DND-41 (cell line): ENCODE measurements at regions not wholly inside any gene's neighbourhood (a gene's known extent, or its start where the extent isn't known, plus 50 kb on each side); places are given as distances from the start of the nearest gene placed in this dataset.
"Not testable (repeated sequence)": the region's sequence is repeated elsewhere in the genome, so short reads cannot be mapped to it uniquely, and the experiment has no call there.

Experiments used
- ATAC-seq: fragments of 200-7000 bp; cut with Tn5 transposase; 3 replicates; pipeline ENCODE4 v1.9.1; 2021; ENCODE audit warnings: low read depth; ENCODE audit not compliant: insufficient read depth
- DNase-seq: peaks from one replicate; pipeline ENCODE4 v3.0.0-alpha.2; 2020
- H2AFZ ChIP-seq: 2 replicates; pipeline ENCODE4 v1.6.0; 2012; ENCODE audit warnings: low read depth, low read length
- H3K27ac ChIP-seq: 2 replicates; pipeline ENCODE4 v1.5.1; 2012; ENCODE audit warnings: low read length, inconsistent platforms
- H3K27me3 ChIP-seq: fragments of 200-600 bp; sonication (generic); 2 replicates; pipeline ENCODE4 v1.6.0; 2012; ENCODE audit warnings: low read length, mild to moderate bottlenecking, inconsistent platforms; ENCODE audit not compliant: insufficient read depth, poor library complexity
- H3K36me3 ChIP-seq: 2 replicates; pipeline ENCODE4 v1.5.1; 2012; ENCODE audit warnings: low read length, inconsistent platforms; ENCODE audit not compliant: insufficient read depth
- H3K4me1 ChIP-seq: 2 replicates; pipeline ENCODE4 v1.5.1; 2012; ENCODE audit warnings: mild to moderate bottlenecking, low read length; ENCODE audit not compliant: insufficient read depth
- H3K4me2 ChIP-seq: 2 replicates; pipeline ENCODE4 v1.6.0; 2012; ENCODE audit warnings: mild to moderate bottlenecking, moderate library complexity, low read length, inconsistent platforms; ENCODE audit not compliant: insufficient read depth
- H3K4me3 ChIP-seq, 2 experiments: fragments of 200-600 bp in 1 of 2; shearing (Covaris generic) in 1 of 2; 2 replicates each; pipeline ENCODE4 v1.5.1; 2012 to 2016; ENCODE audit warnings: inconsistent platforms in 2 of 2, low read length in 2 of 2, mild to moderate bottlenecking in 2 of 2, low read depth in 1 of 2, moderate library complexity in 1 of 2
- H3K79me2 ChIP-seq: 2 replicates; pipeline ENCODE4 v1.6.0; 2012; ENCODE audit warnings: low read length, inconsistent platforms; ENCODE audit not compliant: insufficient read depth
- H3K9ac ChIP-seq: 2 replicates; pipeline ENCODE4 v1.6.0; 2012; ENCODE audit warnings: low read depth, mild to moderate bottlenecking, inconsistent platforms, low read length, moderate library complexity
- H3K9me3 ChIP-seq: 2 replicates; pipeline ENCODE4 v1.5.1; 2012; ENCODE audit warnings: low read length, moderate library complexity, mild to moderate bottlenecking, inconsistent platforms; ENCODE audit not compliant: insufficient read depth, severe bottlenecking
- H4K20me1 ChIP-seq: 2 replicates; pipeline ENCODE4 v1.6.0; 2012; ENCODE audit warnings: low read length; ENCODE audit not compliant: insufficient read depth
- EZH2 ChIP-seq: IDR thresholded peaks from 3 replicates; pipeline ENCODE4 v1.6.1; 2012; ENCODE audit warnings: borderline replicate concordance, low read depth, mild to moderate bottlenecking, moderate library complexity, low read length, inconsistent platforms; ENCODE audit not compliant: severe bottlenecking
- TF ChIP-seq, protein P1 (sequence below): IDR thresholded peaks from 2 replicates; pipeline ENCODE4 v1.5.1; 2012; ENCODE audit warnings: borderline replicate concordance, low read length, moderate library complexity, mild to moderate bottlenecking; ENCODE audit not compliant: poor library complexity, severe bottlenecking; ENCODE audit errors: extremely low read depth

- Histone ChIP-seq H3K27me3 (no peaks in the 10 kb centered on the region), H3K9me3 (no peaks in the 10 kb centered on the region), H3K36me3 (no peaks in the 10 kb centered on the region), H3K4me1 (no peaks in the 10 kb centered on the region), H2AFZ (no peak overlapping the region), H3K79me2 (no peaks in the 10 kb centered on the region), H4K20me1 (no peaks in the 10 kb centered on the region), H3K4me2 (no peak overlapping the region), H3K4me3 (no peak overlapping the region), H3K9ac (no peak overlapping the region), H3K27ac (no peak overlapping the region)
- peak; percentile 19 for DNase-seq
- no peak for TF ChIP-seq EZH2
- TF ChIP-seq, protein P1, sequence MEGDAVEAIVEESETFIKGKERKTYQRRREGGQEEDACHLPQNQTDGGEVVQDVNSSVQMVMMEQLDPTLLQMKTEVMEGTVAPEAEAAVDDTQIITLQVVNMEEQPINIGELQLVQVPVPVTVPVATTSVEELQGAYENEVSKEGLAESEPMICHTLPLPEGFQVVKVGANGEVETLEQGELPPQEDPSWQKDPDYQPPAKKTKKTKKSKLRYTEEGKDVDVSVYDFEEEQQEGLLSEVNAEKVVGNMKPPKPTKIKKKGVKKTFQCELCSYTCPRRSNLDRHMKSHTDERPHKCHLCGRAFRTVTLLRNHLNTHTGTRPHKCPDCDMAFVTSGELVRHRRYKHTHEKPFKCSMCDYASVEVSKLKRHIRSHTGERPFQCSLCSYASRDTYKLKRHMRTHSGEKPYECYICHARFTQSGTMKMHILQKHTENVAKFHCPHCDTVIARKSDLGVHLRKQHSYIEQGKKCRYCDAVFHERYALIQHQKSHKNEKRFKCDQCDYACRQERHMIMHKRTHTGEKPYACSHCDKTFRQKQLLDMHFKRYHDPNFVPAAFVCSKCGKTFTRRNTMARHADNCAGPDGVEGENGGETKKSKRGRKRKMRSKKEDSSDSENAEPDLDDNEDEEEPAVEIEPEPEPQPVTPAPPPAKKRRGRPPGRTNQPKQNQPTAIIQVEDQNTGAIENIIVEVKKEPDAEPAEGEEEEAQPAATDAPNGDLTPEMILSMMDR = peak; percentile 40
- ATAC-seq = 0 out of 3 replicates have a peak, but pooled peaks have one; percentile 47
These were observed 53.1 kb downstream of the GGTLC2 start for GRCh38 chr22:22697377-22698117.

DNA sequence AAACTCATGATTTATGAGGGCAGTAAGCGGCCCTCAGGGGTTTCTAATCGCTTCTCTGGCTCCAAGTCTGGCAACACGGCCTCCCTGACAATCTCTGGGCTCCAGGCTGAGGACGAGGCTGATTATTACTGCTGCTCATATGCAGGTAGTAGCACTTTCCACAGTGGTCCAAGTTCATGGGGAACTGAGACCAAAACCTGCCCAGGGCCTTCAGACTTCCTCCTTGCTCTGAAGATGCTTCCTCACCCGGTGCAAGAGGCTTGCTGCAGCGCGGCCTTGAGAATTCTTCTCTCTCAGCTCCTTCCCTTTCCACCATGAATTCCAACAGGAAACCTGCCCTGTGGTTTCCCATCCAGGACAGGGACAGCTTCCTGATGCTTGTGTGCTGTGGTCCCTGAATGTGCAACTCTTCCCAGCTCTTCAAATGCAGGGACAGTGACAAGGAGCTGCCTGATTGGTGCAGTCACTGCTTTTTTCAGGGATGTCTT is 53.9 kb downstream of the GGTLC2 start:
- no peak for ATAC-seq
- H3K4me1 ChIP-seq = no peaks in the 10 kb centered on the region

GRCh38 chr22:22700631-22701030 is 56.2 kb downstream of the GGTLC2 start:
- H2AFZ ChIP-seq = no peak overlapping the region
- H3K36me3 ChIP-seq = no peaks in the 10 kb centered on the region
- H3K4me2 ChIP-seq = no peak overlapping the region
- no peaks in the 10 kb centered on the region for H3K9me3 ChIP-seq
- ATAC-seq = no peak
- no peaks in the 10 kb centered on the region for H3K79me2 ChIP-seq
- TF ChIP-seq, protein P1 = no peak
- no peak for TF ChIP-seq EZH2
- H3K27ac ChIP-seq = no peak overlapping the region
- H3K9ac ChIP-seq = no peak overlapping the region
- H3K4me1 ChIP-seq = no peaks in the 10 kb centered on the region
- no peak overlapping the region for H3K4me3 ChIP-seq
- no peaks in the 10 kb centered on the region for H3K27me3 ChIP-seq
- no peak for DNase-seq
- H4K20me1 ChIP-seq = no peaks in the 10 kb centered on the region

More for the DNA sequence above, 53.9 kb downstream of the GGTLC2 start:
- no peaks in the 10 kb centered on the region for H3K9me3 ChIP-seq
- H2AFZ ChIP-seq = no peak overlapping the region
- TF ChIP-seq EZH2 = no peak
- TF ChIP-seq, protein P1 = no peak
- no peak overlapping the region for H3K4me2 ChIP-seq
- H3K79me2 ChIP-seq = no peaks in the 10 kb centered on the region
- H4K20me1 ChIP-seq = no peaks in the 10 kb centered on the region
- no peak for DNase-seq
- H3K27me3 ChIP-seq = no peaks in the 10 kb centered on the region
- no peak overlapping the region for H3K9ac ChIP-seq
- H3K27ac ChIP-seq = no peak overlapping the region
- H3K36me3 ChIP-seq = no peaks in the 10 kb centered on the region
- H3K4me3 ChIP-seq = no peak overlapping the region

DNA sequence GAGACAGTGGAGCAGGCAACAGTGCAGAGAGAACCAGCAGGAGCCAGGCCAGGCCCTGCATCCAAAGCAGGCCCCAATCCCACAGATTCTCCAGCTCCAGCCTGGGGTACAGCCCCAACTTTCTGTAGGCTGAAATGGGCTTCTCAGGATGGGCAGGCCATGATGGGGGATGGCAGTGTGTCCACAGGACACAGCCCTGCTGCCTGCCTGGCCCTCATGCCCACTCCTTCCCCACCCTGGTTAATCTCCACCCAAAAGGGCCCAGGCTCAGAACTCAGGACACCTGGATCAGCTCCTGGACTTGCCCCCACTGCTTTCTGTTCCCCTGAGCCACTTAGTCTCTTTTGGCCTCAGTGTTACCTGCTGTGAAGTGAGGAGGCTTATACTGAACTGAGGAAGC is 57.1 kb downstream of the GGTLC2 start:
- not testable (repeated sequence) for H3K4me1 ChIP-seq

More for the DNA sequence above, 57.1 kb downstream of the GGTLC2 start:
- not testable (repeated sequence) for ATAC-seq, H4K20me1 ChIP-seq, H3K36me3 ChIP-seq, DNase-seq, H3K27me3 ChIP-seq, H3K9me3 ChIP-seq, H2AFZ ChIP-seq, H3K9ac ChIP-seq, H3K4me2 ChIP-seq, H3K79me2 ChIP-seq, H3K4me3 ChIP-seq, H3K27ac ChIP-seq
